GM18951 (cell line): ENCODE measurements at regions not wholly inside any gene's neighbourhood (a gene's known extent, or its start where the extent isn't known, plus 50 kb on each side); places are given as distances from the start of the nearest gene placed in this dataset.

Source experiments
- POLR2A ChIP-seq: IDR thresholded peaks from 4 replicates; pipeline ENCODE4 v1.6.1; 2011; ENCODE audit warnings: mild to moderate bottlenecking; ENCODE audit not compliant: insufficient read length, insufficient read depth; ENCODE audit errors: extremely low read depth
- in situ Hi-C: fragments of 300-500 bp; cut with MboI; formaldehyde crosslinking; loops from one replicate; pipeline ENCODE4 v1.12.0; 2022; ENCODE audit warnings: low sequenced_read_pairs, mixed read lengths, inconsistent platforms; ENCODE audit not compliant: unreplicated experiment

DNA sequence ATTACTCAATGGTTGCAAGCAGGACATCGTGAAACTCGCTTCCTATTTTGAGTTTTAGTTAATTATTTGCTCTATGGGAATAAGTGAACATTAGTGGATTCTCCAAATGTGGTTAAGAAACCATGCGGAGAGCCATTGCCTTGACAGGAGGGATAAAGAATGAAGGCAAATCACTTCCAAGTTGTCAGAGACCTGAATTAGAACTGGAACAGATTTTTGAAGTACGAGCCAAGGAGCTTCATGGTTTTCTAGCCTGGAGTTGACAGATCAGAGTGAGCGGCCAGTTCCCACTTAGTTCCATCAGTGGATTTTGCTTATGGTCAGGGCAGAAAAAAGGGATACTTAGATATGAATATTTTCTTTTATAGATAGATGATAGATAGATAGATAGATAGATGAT lies 171.4 kb upstream of the CDH10 start:
- TF ChIP-seq POLR2A, result no peak

DNA sequence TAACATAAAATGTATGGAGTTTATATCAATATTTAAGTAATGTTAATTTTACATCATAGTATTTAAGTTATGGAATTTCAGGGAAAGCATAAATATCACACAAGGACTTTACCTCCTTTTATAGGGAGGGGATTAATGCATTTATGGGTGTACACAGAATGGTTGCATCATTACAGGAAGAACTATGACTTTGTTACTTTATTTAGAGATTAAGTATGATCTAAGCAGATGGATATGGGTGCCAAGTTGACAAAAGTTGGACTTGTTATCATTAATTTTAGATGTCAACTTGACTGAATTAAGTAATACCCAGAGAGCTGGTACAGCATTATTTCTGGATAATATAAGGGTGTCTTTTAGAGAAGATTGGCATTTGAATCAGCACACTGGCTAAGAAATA lies 160.5 kb upstream of the CDH10 start:
- in situ Hi-C loops, result no loop called here
- TF ChIP-seq POLR2A, result no peak

More for the DNA sequence above, 171.4 kb upstream of the CDH10 start:
- in situ Hi-C loops, result no loop called here

DNA sequence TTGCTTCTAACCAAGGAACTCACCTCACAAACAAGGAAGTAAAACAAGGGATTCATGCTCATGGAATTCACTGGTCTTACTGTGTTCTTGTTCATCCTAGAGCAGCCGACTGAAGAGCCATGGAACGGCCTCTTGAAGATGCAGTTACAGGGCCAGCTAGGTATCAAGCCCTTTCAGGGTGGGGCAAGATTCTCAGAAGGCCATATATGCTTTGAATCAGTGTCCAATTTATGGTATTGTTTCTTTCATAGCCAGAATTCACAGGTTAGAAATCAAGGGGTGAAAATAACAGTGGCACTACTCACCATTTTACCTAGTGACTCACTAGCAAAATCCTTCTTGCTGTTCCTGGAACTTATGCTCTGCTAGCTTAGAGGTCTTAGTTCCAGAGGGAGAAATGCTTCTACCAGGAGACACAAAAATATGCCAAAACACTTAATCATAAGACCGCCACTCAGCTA lies 159.5 kb upstream of the CDH10 start:
- in situ Hi-C loops, result no loop called here
- no peak for TF ChIP-seq POLR2A

DNA sequence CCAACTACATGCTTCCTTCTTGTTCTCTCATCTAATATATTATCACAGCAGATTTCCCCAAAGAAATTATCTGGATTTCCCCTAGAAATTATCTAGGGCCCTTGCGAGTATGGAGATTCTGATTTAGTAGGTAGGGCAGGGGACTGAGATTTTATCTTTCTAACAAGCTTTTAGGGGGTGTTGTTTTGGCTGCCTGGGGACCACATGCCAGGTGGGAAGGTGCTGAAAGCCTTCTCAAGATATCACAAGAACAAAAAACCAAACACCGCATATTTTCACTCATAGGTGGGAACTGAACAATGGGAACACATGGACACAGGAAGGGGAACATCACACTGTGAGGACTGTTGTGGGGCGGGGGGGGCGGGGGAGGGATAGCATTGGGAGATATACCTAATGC lies 146.5 kb upstream of the CDH10 start:
- TF ChIP-seq POLR2A, result no peak
- in situ Hi-C loops, result no loop called here

DNA sequence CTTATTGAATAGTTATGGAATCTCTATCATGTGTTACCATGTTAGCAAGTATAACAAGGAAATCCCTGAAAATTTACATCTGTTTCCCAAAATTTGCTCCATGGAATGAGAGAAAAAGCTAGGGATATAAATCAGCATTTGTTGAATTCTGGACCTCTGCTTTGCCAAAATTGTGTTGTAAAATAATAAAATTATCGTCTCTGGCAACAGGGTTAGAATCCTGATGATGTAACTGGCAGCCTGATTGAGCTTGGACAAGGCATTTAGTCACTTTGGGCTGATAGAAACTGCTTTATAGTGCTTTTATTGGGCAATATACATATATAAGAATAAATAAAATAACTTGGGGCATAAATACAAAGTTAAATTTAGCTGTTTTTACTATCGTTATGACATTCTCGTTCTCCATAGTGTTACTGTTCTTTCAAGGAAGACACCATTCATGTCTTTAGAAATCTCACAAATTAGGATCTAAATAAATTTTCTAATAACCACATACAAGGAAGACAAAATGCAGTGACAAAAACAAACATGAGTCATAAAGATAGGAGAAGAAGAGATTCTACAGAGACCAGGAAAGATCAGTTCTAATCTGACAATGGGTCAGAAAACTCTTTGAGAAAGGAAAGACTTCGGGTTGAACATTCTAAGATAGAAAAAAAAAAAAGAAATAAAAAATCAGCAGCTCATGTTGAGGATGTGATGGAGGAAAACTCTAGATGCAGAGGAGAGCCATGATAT lies 145.0 kb upstream of the CDH10 start:
- in situ Hi-C loops, result no loop called here
- no peak for TF ChIP-seq POLR2A

DNA sequence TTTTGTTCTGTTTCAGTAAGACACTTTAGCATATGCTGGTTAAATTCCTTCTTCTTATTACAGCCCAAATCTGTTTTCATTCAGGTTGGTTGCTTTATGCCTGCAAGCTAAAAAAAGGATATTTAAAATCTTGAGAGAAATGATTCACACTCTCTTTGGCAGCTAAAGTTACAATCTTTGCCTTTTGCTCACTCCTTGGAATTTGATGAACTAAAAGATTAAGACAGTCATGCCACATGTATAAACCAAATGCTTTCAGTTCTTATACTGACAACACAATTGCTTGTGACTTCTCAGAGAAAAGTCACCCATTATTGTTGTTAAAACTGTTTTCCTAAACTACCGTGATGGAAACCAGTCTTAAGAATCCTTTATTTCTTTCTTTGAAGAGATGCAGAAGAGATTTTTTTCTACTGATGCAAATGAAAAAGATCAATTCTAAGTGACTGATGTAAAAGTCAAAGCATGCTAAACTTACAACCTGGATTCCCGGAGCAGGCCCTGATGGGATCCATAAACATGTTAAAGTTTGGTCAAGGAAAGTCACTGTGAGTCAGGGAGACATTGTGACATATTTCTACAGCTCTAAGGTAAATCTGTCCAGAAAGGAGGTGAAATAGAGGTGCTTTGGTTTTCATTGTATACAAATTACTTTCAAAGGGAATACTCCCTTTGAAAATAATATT lies 144.2 kb upstream of the CDH10 start:
- in situ Hi-C loops, result no loop called here
- TF ChIP-seq POLR2A, result no peak

DNA sequence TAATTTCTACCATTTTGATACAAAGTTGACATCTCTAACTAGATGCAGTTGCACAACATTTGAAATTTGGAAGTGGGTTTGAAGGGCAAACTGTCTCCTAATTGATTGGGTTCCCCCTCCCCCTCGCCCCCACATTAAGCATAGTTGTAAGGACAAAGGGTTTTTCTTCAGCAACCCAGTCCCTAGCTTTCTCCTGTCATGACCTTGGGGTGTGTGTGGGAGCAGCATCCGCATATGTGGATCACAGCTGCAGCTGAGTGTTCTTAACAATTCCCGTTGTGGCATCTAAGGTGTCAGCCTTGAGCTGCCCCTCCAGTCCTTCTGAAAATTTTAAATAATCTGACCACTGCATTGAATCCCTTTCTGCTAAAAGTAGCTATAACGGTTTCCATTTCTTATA lies 141.3 kb upstream of the CDH10 start:
- TF ChIP-seq POLR2A, result no peak
- in situ Hi-C loops, result no loop called here

DNA sequence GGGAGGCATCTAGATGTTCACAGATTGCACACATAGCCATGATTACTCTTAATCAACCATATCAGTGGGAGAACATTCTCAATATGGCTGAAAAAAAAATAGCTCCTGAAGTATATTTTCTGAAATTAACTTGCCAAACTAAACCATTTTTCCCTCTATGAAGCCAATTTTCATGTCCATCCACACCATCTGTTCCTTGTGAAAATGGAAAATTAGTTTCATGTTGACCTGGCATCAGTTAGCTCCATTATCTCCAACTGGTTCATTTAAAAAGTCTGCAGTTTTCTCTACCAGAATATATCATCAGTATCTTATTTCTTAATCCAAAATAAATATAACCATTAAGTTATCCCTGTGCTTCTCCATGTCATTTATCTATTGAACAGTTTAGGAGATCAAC lies 138.8 kb upstream of the CDH10 start:
- no peak for TF ChIP-seq POLR2A
- in situ Hi-C loops, result no loop called here

DNA sequence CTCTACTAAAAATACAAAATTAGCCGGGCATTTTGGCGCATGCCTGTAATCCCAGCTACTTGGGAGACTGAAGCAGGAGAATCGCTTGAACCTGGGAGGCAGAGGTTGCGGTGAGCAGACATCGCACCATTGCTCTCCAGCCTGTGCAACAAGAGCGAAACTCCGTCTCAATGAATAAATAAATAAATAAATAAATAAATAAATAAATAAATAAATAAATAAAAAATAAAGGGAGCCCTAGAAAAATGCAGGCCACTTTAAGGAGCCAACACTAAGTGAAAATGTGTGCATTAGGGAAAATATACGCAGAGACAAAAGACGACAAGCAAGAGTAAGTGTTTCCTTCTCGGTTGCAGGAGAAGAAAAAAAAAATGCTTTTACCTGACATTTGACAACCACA lies 132.6 kb upstream of the CDH10 start:
- in situ Hi-C loops, result no loop called here
- no peak for TF ChIP-seq POLR2A

DNA sequence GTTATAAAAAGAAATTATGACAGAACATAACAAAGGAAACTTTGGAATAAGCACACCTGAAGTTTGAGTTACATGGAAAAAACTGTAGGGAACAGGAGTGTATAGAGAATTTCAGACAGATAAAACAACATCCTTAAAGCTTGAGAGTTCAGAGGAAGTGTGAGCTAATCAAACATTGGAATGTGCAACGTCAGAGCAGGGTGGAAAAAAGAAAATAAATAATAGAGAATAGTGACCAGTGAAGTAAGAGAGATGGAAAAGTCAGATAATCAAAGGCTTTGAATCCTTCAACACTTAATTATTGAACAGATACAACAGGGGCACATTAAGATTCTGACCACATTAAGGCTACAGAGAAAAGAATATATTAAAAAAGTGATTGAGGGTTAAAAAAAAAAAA lies 128.5 kb upstream of the CDH10 start:
- in situ Hi-C loops, result no loop called here
- no peak for TF ChIP-seq POLR2A

DNA sequence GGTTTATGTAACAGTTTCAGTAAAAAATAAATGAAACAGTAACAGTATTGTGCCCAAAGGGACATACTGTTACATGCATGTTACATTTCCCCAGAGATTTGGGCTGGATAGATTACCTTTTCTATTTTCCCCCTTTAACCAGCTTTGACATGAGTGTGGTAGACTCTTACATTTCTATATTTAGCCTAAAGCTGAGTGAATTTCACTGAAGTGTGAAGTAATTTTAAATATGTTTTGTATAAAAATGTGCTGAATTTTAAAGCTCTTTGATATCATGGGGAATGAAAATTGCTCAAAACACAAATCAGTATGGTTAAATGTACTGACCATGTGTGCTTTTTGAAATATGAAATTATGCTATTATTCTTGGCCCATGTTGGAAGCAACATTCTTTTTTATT lies 122.3 kb upstream of the CDH10 start:
- in situ Hi-C loops, result no loop called here
- TF ChIP-seq POLR2A, result no peak

DNA sequence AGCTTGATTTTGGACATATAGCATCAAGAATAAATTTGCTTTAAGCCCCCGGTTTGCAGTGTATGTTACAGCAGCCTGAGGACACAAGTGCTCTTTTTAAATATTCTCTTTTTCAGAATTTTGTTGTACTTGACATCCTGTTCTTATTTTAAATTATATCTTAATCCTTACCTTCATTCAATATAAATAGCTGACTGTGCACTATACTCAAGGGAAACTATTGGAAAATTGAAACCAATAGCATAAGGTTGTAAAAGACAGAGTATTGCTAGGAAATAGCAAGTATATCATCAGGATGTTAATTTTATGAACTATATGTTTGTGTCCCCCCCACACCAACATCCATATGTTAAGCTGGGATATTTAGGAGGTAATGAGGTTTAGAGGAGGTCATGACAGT lies 120.4 kb upstream of the CDH10 start:
- TF ChIP-seq POLR2A, result no peak
- in situ Hi-C loops, result no loop called here

DNA sequence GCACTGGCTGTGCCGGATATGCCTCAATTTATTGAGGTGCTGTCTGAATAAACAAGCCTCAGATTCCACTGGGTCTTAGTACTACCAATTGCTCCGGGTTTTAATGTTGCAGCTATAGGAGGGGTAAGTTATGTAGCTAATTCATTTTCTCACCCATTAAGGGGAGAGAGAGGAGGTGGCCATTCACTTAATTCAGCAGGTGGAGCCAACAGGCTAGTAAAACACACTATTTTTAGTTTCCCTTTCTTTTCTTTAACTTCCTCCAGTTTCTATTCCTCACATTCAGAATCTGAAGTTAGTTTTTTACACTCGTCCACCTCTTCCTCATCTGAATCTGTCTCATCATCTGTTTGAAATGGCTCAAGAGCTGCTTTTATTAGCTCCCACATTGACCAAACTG lies 105.6 kb upstream of the CDH10 start:
- in situ Hi-C loops, result no loop called here
- no peak for TF ChIP-seq POLR2A

DNA sequence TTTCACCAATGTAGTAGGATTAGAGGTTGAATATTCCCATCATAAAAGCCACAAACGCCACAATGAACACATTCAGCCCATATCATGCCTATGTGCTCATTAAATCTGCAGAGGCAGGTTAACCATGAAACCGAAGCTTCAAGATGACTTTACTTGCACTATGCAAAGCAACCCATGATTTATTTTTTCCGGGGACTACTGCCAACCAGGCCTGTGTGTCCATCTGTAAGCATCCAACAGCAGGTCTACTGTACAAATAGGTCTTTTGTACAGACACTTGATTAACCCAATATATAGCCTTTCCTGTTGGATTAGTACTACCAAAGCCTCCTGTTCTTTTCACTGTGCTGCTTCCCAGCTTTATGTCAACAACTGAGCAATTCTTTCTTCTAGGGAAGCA lies 104.9 kb upstream of the CDH10 start:
- in situ Hi-C loops, result no loop called here
- TF ChIP-seq POLR2A, result no peak

DNA sequence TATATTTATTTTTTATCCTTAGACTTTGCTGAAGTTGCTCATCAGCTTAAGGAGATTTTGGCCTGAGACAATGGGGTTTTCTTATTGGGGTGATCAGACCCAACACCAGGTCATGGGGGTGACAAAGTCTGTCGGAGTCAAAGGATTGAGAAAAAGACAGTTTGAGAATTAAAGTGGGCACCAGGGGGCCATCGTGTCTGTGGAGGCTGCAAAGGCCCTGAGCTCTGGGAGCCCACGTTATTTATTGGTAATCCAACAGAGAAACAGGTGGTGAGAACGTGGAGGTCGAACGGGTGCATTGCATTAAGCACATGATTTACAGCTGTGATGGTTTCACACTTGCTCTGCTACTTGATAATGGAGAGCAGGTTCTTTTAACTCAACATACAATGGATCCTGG lies 102.5 kb upstream of the CDH10 start:
- in situ Hi-C loops, result no loop called here

DNA sequence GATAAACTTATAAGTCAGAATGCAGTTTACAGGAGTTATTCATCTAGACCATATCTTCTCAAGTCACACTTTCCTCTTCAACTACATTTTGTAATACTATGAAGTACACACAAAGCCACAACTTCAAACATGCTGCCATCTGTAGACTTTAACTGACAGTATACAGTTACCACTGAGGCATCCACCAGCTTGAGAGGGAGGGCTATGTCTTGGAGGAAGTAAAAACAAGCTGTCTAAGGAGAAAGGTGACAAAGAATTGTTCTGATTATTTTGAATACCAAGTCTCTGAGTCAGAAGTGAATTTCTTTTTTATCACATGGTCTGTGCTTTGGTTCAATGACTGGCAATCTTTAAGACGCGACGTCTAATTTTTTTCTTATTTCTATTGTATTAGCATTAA lies 97.6 kb upstream of the CDH10 start:
- in situ Hi-C loops, result no loop called here
- TF ChIP-seq POLR2A, result no peak

More for the DNA sequence above, 102.5 kb upstream of the CDH10 start:
- no peak for TF ChIP-seq POLR2A
